Astrocyte (in vitro differentiated cells and primary cell): ENCODE measurements at regions not wholly inside any gene's neighbourhood (a gene's known extent, or its start where the extent isn't known, plus 50 kb on each side); places are given as distances from the start of the nearest gene placed in this dataset.
"Not testable (repeated sequence)": the region's sequence is repeated elsewhere in the genome, so short reads cannot be mapped to it uniquely, and the experiment has no call there.

Source experiments
- DNase-seq: peaks from one replicate; pipeline ENCODE4 v3.0.0-alpha.2; 2010; ENCODE audit warnings: low read depth
- FAIRE-seq: peaks from 2 replicates; lab custom pipeline; 2011; peaks lifted over from hg19 to GRCh38; lab: Jason Lieb, UNC
- H2AFZ ChIP-seq: 2 replicates; pipeline ENCODE4 v1.6.0; 2012; ENCODE audit warnings: low read depth, low read length, inconsistent platforms
- H3K27ac ChIP-seq: 2 replicates; pipeline ENCODE4 v1.5.1; 2011; ENCODE audit warnings: low read depth, low read length, inconsistent platforms
- H3K27me3 ChIP-seq: 2 replicates; pipeline ENCODE4 v1.6.0; 2011; ENCODE audit warnings: low read length, inconsistent platforms; ENCODE audit not compliant: insufficient read depth
- H3K36me3 ChIP-seq: 2 replicates; pipeline ENCODE4 v1.5.1; 2011; ENCODE audit warnings: low read length, inconsistent platforms; ENCODE audit not compliant: insufficient read depth
- H3K4me1 ChIP-seq: 2 replicates; pipeline ENCODE4 v1.5.1; 2011; ENCODE audit warnings: low read length, inconsistent platforms; ENCODE audit not compliant: insufficient read depth
- H3K4me2 ChIP-seq: 2 replicates; pipeline ENCODE4 v1.6.0; 2012; ENCODE audit warnings: low read length, inconsistent platforms
- H3K4me3 ChIP-seq: 2 replicates; pipeline ENCODE4 v1.5.1; 2011; ENCODE audit warnings: low read depth, mild to moderate bottlenecking, low read length, inconsistent platforms; ENCODE audit not compliant: insufficient read depth
- H3K79me2 ChIP-seq: 2 replicates; pipeline ENCODE4 v1.6.0; 2012; ENCODE audit warnings: mild to moderate bottlenecking, low read length, inconsistent platforms; ENCODE audit not compliant: insufficient read depth
- H3K9ac ChIP-seq: 2 replicates; pipeline ENCODE4 v1.6.0; 2012; ENCODE audit warnings: mild to moderate bottlenecking, low read length, inconsistent platforms
- H3K9me3 ChIP-seq: 2 replicates; pipeline ENCODE4 v1.5.1; 2012; ENCODE audit warnings: low read depth, mild to moderate bottlenecking, low read length, inconsistent platforms; ENCODE audit not compliant: insufficient read depth
- H4K20me1 ChIP-seq: 2 replicates; pipeline ENCODE4 v1.6.0; 2012; ENCODE audit warnings: low read length, inconsistent platforms; ENCODE audit not compliant: insufficient read depth
- H3K27ac Mint-ChIP-seq: one replicate; pipeline ENCODE4 v1.8.0; 2021; ENCODE audit warnings: mild to moderate bottlenecking, mixed read lengths; ENCODE audit not compliant: unreplicated experiment
- H3K27me3 Mint-ChIP-seq: one replicate; pipeline ENCODE4 v1.8.0; 2021; ENCODE audit warnings: low read depth, mixed read lengths; ENCODE audit not compliant: unreplicated experiment
- H3K36me3 Mint-ChIP-seq: one replicate; pipeline ENCODE4 v1.8.0; 2021; ENCODE audit warnings: low read depth, mixed read lengths; ENCODE audit not compliant: unreplicated experiment
- H3K4me1 Mint-ChIP-seq: one replicate; pipeline ENCODE4 v1.8.0; 2021; ENCODE audit warnings: low read depth, mixed read lengths; ENCODE audit not compliant: unreplicated experiment
- H3K4me3 Mint-ChIP-seq: one replicate; pipeline ENCODE4 v1.8.0; 2021; ENCODE audit warnings: mild to moderate bottlenecking, moderate library complexity, mixed read lengths; ENCODE audit not compliant: unreplicated experiment
- H3K9me3 Mint-ChIP-seq: one replicate; pipeline ENCODE4 v1.8.0; 2021; ENCODE audit warnings: mild to moderate bottlenecking, mixed read lengths; ENCODE audit not compliant: unreplicated experiment

GRCh38 chr13:18567890-18568289 is 613.7 kb downstream of the TUBA3C start:
- not testable (repeated sequence) for DNase-seq, H3K4me2 ChIP-seq, H3K27ac Mint-ChIP-seq, H4K20me1 ChIP-seq, H3K36me3 Mint-ChIP-seq, H2AFZ ChIP-seq, H3K4me3 Mint-ChIP-seq, H3K9me3 Mint-ChIP-seq, H3K4me1 ChIP-seq, H3K27ac ChIP-seq, H3K36me3 ChIP-seq, H3K4me1 Mint-ChIP-seq, H3K9me3 ChIP-seq, FAIRE-seq, H3K4me3 ChIP-seq, H3K27me3 ChIP-seq, H3K9ac ChIP-seq, H3K27me3 Mint-ChIP-seq, H3K79me2 ChIP-seq
